Activated naive CD4-positive, alpha-beta T cell treated with anti-CD3 and anti-CD28 coated beads, Interleukin-2, amount 50 U/mL, for 72 hours (primary cell): ENCODE measurements at regions not wholly inside any gene's neighbourhood (a gene's known extent, or its start where the extent isn't known, plus 50 kb on each side); places are given as distances from the start of the nearest gene placed in this dataset.

Experiments
- ATAC-seq, 2 donors: fragments of 150-1000 bp; cut with Tn5 transposase; 2 replicates each; pipeline ENCODE4 v1.10.0; 2021; ENCODE audit warnings: mild to moderate bottlenecking in 2 of 2, moderate library complexity in 2 of 2
- DNase-seq, 2 donors: peaks; one replicate each; pipeline ENCODE4 v3.0.0; 2021 to 2022; ENCODE audit warnings: low spot score in 2 of 2
- H3K27ac Mint-ChIP-seq, 2 donors: one replicate each; pipeline ENCODE4 v1.8.0; 2022; ENCODE audit warnings: mild to moderate bottlenecking in 2 of 2, mixed read lengths in 2 of 2
- H3K36me3 Mint-ChIP-seq, 2 donors: one replicate each; pipeline ENCODE4 v1.8.0; 2022; ENCODE audit warnings: mixed read lengths in 2 of 2
- H3K9me3 Mint-ChIP-seq, 2 donors: one replicate each; pipeline ENCODE4 v1.8.0; 2022; ENCODE audit warnings: mixed read lengths in 2 of 2

DNA sequence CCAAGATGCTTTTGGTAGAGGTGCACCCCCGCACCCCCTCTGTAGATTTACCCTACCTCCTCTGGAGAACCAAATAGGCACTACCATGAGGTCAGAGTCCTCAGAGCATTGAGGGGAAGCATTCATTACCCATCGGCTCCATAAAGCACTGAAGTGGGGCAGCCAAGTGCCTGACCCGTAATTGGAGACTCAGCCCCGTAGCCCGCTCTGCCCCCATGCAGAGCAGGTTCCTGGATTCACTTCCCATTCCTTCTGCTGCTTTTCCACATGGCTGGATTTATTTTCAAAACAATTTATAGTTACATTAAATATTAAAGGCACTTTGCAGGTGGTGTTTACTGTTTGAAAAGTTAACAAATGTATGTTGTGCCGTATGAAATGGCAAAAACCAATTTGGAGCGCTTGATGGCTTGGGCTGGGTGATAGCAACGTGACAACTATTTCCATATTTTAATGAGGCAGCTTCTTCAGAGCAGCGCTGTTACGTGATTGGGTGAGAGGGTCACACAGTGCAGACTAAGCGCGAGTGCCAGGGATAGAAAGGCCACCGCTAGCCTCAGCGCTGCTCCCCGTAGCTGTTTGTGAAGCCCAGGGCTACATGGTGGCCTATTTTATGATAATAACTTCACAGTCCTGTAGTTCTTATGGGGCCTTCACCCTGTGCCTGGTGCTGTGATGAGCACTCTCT is 373.8 kb upstream of the PROK2 start:
- DNase-seq (no peak), ATAC-seq (no peak)
- H3K36me3 Mint-ChIP-seq = no peaks in the 10 kb centered on the region
- H3K27ac Mint-ChIP-seq = no peak overlapping the region
- no peaks in the 10 kb centered on the region for H3K9me3 Mint-ChIP-seq

- Mint-ChIP-seq H3K9me3 (no peaks in the 10 kb centered on the region), H3K36me3 (no peaks in the 10 kb centered on the region), H3K27ac (no peak overlapping the region)
- DNase-seq (no peak), ATAC-seq (no peak)
Measured at GRCh38 chr3:72157748-72158638, 373.0 kb upstream of the PROK2 start.

GRCh38 chr3:72155391-72156064 is 370.6 kb upstream of the PROK2 start:
- no peaks in the 10 kb centered on the region for H3K36me3 Mint-ChIP-seq
- no peak overlapping the region for H3K27ac Mint-ChIP-seq
- H3K9me3 Mint-ChIP-seq = no peaks in the 10 kb centered on the region
- DNase-seq = no peak
- ATAC-seq = no peak

DNA sequence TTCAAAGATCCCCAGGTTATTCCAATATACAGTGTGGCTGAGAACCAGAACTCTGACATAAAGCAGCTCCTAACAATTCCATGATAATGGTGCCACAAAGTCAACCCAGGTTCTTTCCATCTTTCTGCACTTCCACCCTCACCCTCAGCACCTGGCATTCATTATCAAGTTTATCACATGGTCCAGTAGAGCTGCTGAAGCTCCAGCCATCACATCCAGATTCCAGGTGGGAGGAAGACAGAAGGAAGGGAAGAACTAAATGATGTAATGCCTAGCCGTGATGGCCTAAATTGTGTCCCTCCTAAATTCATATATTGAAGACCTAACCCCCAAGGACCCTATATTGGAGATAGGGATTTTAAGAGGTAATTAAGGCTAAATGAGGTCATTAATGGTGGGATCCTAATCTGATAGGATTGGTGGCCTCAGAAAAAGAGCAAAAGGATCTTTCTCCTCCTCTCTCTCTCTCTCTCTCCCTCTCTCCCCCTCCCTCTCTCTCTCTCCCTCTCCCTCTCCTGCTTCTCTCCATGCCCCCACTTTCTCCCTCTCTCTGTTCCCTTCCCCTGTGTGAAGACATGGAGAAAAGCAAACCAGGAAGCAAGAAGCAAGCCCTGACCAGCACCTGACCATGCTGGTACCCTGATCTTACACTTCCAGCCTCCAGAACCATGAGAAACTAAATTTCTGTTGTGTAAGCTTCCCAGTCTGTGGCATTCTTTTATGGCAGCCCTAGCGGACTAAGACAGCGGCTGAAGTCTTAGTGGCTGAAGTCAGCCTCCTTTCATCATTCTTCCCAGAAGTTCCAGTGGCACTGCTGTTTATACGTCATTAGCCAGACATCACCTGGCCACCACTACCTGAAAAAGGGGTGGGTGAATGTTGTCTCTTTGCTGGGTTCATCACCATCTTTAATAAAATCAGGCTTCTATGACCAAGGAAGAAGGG is 369.7 kb upstream of the PROK2 start:
- DNase-seq = no peak
- no peak for ATAC-seq
- H3K9me3 Mint-ChIP-seq = peaks cover 0 to under 1% of the 10 kb centered on the region in 2 donors
- no peak overlapping the region for H3K27ac Mint-ChIP-seq
- no peaks in the 10 kb centered on the region for H3K36me3 Mint-ChIP-seq

DNA sequence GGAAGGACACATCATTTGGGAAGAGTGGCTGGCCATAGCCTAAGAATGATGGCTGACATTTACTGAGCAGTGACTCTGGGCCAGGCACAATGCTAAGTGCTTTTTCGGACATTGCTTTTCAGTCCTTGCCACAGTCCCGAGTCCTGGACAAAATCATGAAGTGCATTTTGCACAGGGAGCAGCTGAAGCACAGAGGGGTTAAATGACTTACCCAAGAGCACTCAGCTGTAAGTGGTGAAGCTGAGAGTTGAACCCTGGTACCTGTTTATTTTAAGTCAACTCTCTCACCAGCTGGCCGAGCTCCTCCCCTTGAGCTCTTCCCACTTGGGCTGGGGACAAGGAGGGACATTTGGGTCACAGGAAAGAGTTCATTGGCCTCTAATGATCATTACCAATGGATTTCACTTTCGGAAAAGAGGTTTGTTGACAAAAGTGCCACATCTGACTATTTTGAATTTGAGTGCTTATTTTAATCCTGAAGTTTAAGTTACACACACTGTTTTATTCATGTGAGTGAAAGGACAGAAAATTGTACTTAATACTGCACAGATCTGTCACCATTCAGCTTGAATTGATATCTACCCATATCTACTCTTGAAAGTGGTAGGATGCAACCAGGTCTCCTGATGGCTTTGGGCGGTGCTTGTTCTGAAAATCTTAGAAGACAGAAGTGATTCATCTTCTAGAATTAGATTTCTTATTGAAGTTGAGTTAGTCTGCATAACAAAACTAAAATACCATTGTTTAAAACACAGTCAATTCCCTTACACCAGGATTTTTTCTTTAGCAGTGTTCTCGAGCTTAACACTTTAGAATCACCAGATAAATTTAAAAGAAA is 368.7 kb upstream of the PROK2 start:
- H3K36me3 Mint-ChIP-seq = peaks cover 0 to 2% of the 10 kb centered on the region in 2 donors
- ATAC-seq (no peak), DNase-seq (no peak)
- H3K27ac Mint-ChIP-seq = no peak overlapping the region
- peaks cover 0 to 5% of the 10 kb centered on the region in 2 donors for H3K9me3 Mint-ChIP-seq

DNA sequence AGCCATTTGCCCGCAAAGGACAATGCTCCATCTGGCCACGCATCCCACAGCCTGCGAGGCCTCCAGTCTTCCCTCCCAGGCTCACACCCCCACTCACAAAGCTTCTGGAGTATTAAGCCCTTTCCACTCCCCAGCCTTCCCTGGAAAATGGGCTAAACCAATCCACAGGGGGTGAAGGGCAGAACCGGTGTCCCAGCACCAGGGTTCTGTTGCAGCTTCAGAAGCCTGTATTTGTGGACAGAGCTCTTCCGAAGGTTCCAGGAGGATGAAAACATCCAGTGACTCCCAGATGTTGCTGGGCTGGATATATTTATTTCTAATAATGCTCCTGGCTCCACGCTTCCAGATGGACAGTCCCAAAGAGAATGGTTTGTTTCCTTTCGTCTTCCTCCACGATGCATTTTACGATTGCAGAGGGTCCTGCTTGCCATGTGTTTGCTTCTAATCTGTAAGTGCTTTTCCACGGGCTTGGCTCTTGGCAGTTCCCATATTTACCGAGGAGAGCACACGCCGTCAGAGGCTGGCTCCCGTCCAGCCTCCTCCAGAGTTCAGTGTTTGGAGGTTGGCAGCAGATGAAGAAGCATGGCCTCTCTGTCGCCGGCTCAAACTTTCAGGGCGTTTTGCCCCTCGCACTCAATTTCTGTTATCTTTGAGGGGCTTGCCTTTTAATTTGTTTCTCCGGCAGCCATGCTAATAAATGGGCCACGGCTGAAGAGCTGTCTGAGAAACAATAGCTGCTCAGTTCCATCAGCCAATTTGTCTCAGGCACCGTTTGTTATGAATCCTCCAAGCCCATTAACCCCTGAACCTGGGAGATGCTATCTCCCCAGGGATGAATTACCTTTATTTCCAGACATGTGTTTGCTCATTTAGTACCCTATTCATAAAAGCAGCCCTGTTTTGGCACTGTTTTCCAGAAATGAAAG is 367.9 kb upstream of the PROK2 start:
- DNase-seq (no peak), ATAC-seq (no peak)
- H3K27ac Mint-ChIP-seq = no peak overlapping the region
- peaks cover 6 to 12% of the 10 kb centered on the region in 2 donors for H3K9me3 Mint-ChIP-seq
- H3K36me3 Mint-ChIP-seq = peaks cover 0 to 11% of the 10 kb centered on the region in 2 donors

DNA sequence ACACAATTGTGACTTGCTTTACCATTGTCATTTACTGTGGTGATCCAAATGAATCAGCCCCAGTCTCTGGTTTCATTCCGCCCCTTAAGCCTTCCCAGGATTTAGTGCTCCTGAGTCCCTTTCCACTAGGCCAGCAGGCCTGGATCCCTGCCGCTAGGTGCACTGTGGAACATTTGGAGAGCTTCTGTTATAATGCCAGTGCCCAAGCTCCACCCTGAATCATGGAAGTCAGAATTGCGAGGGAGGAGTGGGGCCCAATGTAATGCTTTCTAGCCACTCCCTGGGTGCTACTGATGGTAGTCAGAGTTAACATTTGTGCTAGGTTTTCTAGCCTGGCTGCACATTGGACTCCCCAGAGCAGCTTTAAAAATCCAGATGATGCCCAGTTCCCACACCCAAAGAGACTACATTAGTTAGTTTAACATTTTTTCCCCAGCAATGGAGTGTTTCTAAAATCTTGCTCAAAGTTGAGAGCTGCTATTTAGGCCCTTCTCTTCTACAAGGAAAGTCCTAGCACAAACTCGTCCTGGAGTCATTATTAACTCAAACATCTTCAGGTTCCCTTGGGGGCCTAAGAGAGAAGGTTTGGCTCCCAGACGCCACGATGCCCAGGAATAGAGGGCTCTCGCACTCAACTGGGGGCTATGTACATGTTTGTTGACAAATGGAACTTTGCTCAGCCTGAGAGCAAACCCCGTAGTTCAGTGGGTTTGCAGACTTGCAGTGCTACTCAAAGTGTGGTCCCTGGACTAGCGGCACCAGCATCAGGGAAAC is 366.7 kb upstream of the PROK2 start:
- no peak for DNase-seq
- Mint-ChIP-seq H3K36me3 (peaks cover 0 to 11% of the 10 kb centered on the region in 2 donors), H3K27ac (no peak overlapping the region), H3K9me3 (peaks cover 6 to 12% of the 10 kb centered on the region in 2 donors)
- ATAC-seq = no peak

- Mint-ChIP-seq H3K36me3 (peaks cover 0 to 11% of the 10 kb centered on the region in 2 donors), H3K9me3 (peaks cover 6 to 12% of the 10 kb centered on the region in 2 donors), H3K27ac (no peak overlapping the region)
- DNase-seq (no peak), ATAC-seq (no peak)
Measured at GRCh38 chr3:72150634-72151412, 365.9 kb upstream of the PROK2 start.

- no peak overlapping the region for H3K27ac Mint-ChIP-seq
- peaks cover 0 to 18% of the 10 kb centered on the region in 2 donors for H3K36me3 Mint-ChIP-seq
- DNase-seq (no peak), ATAC-seq (no peak)
- H3K9me3 Mint-ChIP-seq = peaks cover 6 to 12% of the 10 kb centered on the region in 2 donors
Measured at GRCh38 chr3:72149645-72150300, 364.8 kb upstream of the PROK2 start.

GRCh38 chr3:72147600-72147999 is 362.7 kb upstream of the PROK2 start:
- Mint-ChIP-seq H3K36me3 (peaks cover 0 to 23% of the 10 kb centered on the region in 2 donors), H3K27ac (no peak overlapping the region), H3K9me3 (peaks cover 6 to 12% of the 10 kb centered on the region in 2 donors)
- no peak for DNase-seq
- no peak for ATAC-seq

- ATAC-seq (peak in 1 of 2 donors; percentile 44), DNase-seq (no peak)
- Mint-ChIP-seq H3K27ac (no peak overlapping the region), H3K36me3 (peaks cover 0 to 26% of the 10 kb centered on the region in 2 donors), H3K9me3 (peaks cover 6 to 12% of the 10 kb centered on the region in 2 donors)
Measured at GRCh38 chr3:72145506-72146380, 360.8 kb upstream of the PROK2 start.
